ENCODE measurements at regions not wholly inside any gene's neighbourhood (a gene's known extent, or its start where the extent isn't known, plus 50 kb on each side); places are given as distances from the start of the nearest gene placed in this dataset.

DNA sequence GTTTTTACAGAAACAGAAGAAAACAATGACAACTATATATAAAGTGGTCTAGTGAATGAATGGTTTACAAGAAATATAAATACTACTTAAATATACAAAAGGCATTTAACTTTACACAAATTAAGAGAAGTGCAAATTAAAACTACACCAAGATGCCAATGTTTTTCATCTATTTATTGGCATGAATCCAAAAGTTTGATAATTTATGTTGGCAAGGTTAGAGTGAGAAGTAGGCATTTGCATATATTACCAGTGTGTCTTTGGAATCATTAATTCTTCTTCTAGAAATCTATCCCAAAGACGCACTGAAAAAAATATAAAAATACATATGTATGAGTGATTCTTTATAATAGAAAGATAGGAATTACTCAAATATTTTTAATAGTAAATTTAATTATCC is 457.4 kb downstream of the MDFIC start:
- TF ChIP-seq, protein P1, sequence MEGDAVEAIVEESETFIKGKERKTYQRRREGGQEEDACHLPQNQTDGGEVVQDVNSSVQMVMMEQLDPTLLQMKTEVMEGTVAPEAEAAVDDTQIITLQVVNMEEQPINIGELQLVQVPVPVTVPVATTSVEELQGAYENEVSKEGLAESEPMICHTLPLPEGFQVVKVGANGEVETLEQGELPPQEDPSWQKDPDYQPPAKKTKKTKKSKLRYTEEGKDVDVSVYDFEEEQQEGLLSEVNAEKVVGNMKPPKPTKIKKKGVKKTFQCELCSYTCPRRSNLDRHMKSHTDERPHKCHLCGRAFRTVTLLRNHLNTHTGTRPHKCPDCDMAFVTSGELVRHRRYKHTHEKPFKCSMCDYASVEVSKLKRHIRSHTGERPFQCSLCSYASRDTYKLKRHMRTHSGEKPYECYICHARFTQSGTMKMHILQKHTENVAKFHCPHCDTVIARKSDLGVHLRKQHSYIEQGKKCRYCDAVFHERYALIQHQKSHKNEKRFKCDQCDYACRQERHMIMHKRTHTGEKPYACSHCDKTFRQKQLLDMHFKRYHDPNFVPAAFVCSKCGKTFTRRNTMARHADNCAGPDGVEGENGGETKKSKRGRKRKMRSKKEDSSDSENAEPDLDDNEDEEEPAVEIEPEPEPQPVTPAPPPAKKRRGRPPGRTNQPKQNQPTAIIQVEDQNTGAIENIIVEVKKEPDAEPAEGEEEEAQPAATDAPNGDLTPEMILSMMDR (IDR thresholded peaks at IDR 0.05) = no peak
- TF ChIP-seq POLR2A (IDR thresholded peaks at IDR 0.05; ENCODE audit: low read depth) = no peak
- TF ChIP-seq EP300 (IDR thresholded peaks at IDR 0.05) = no peak
